Hepatocyte (in vitro differentiated cells): ENCODE measurements at regions not wholly inside any gene's neighbourhood (a gene's known extent, or its start where the extent isn't known, plus 50 kb on each side); places are given as distances from the start of the nearest gene placed in this dataset.

Experiments used
- DNase-seq: peaks from one replicate; pipeline ENCODE4 v3.0.0-alpha.2; 2016; ENCODE audit warnings: low spot score
- H2AFZ ChIP-seq: fragments of 200-600 bp; sonication (generic); 2 replicates; pipeline ENCODE4 v1.6.0; 2016; ENCODE audit warnings: antibody characterized with exemption, mild to moderate bottlenecking
- H3K27ac ChIP-seq: fragments of 200-600 bp; sonication (generic); 2 replicates; pipeline ENCODE4 v1.5.1; 2016; ENCODE audit warnings: mild to moderate bottlenecking
- H3K27me3 ChIP-seq: fragments of 200-600 bp; sonication (generic); 2 replicates; pipeline ENCODE4 v1.6.1; 2016
- H3K36me3 ChIP-seq: fragments of 200-600 bp; sonication (generic); replicated peaks from 2 replicates; pipeline ENCODE4 v1.5.1; 2016; ENCODE audit warnings: low read depth; ENCODE audit not compliant: insufficient read depth
- H3K4me1 ChIP-seq: fragments of 200-600 bp; sonication (generic); 2 replicates; pipeline ENCODE4 v1.5.1; 2016; ENCODE audit warnings: mild to moderate bottlenecking, moderate library complexity; ENCODE audit not compliant: insufficient read depth
- H3K4me2 ChIP-seq: fragments of 200-600 bp; sonication (generic); 2 replicates; pipeline ENCODE4 v1.6.0; 2016
- H3K4me3 ChIP-seq: fragments of 200-600 bp; sonication (generic); 2 replicates; pipeline ENCODE4 v1.5.1; 2016; ENCODE audit warnings: mild to moderate bottlenecking
- H3K79me2 ChIP-seq: fragments of 200-600 bp; sonication (generic); 2 replicates; pipeline ENCODE4 v1.6.0; 2017; ENCODE audit warnings: mild to moderate bottlenecking
- H3K9me2 ChIP-seq: fragments of 200-600 bp; sonication (generic); replicated peaks from 2 replicates; pipeline ENCODE4 v1.6.0; 2017; ENCODE audit warnings: mild to moderate bottlenecking; ENCODE audit not compliant: insufficient read depth
- H3K9me3 ChIP-seq: fragments of 200-600 bp; sonication (generic); 2 replicates; pipeline ENCODE4 v1.5.1; 2016; ENCODE audit warnings: low read depth, mild to moderate bottlenecking
- H4K20me1 ChIP-seq: fragments of 200-600 bp; sonication (generic); 2 replicates; pipeline ENCODE4 v1.6.0; 2016; ENCODE audit warnings: mild to moderate bottlenecking; ENCODE audit not compliant: insufficient read depth, poor library complexity, severe bottlenecking
- CTCF ChIP-seq: fragments of 200-600 bp; sonication (generic); IDR thresholded peaks from 2 replicates; pipeline ENCODE4 v1.5.1; 2016; ENCODE audit warnings: antibody characterized with exemption, mild to moderate bottlenecking; ENCODE audit not compliant: poor library complexity
- EZH2 ChIP-seq: fragments of 200-600 bp; sonication (generic); IDR thresholded peaks from 2 replicates; pipeline ENCODE4 v1.6.1; 2016; ENCODE audit warnings: antibody characterized with exemption, mild to moderate bottlenecking, borderline replicate concordance
- EZH2phosphoT487 ChIP-seq: fragments of 200-600 bp; sonication (generic); IDR thresholded peaks from one replicate; pipeline ENCODE4 v1.6.1; 2018; ENCODE audit warnings: antibody characterized with exemption, mild to moderate bottlenecking, low read depth, moderate library complexity; ENCODE audit not compliant: unreplicated experiment, severe bottlenecking
- WGBS: methylation state at CpG from one replicate; pipeline ENCODE4 v1.1.6; 2016; ENCODE audit warnings: low lambda C conversion rate; ENCODE audit errors: missing lambda C conversion rate; 5-methylcytosine and 5-hydroxymethylcytosine counted together

- no peaks in the 10 kb centered on the region for H3K27me3 ChIP-seq
- H2AFZ ChIP-seq: no peak overlapping the region
- no peak overlapping the region for H3K27ac ChIP-seq
- no peaks in the 10 kb centered on the region for H3K9me2 ChIP-seq
- H3K36me3 ChIP-seq: no peaks in the 10 kb centered on the region
- TF ChIP-seq CTCF (no peak), EZH2phosphoT487 (no peak), EZH2 (no peak)
- no peaks in the 10 kb centered on the region for H3K4me1 ChIP-seq
- DNase-seq: peak; percentile 6
- H3K4me3 ChIP-seq: no peak overlapping the region
- H3K4me2 ChIP-seq: no peak overlapping the region
- H3K9me3 ChIP-seq: no peaks in the 10 kb centered on the region
- WGBS: 73% methylated on average over 23 of the region's 23 CpGs
- H4K20me1 ChIP-seq: no peaks in the 10 kb centered on the region
- no peaks in the 10 kb centered on the region for H3K79me2 ChIP-seq
Measured at GRCh38 chr2:59249441-59250306, 1008.5 kb upstream of the FANCL start.

- Histone ChIP-seq H3K36me3 (no peaks in the 10 kb centered on the region), H3K4me3 (no peak overlapping the region), H3K4me1 (no peaks in the 10 kb centered on the region), H3K9me3 (no peaks in the 10 kb centered on the region), H4K20me1 (no peaks in the 10 kb centered on the region), H3K27ac (no peak overlapping the region), H3K4me2 (no peak overlapping the region), H3K79me2 (no peaks in the 10 kb centered on the region), H2AFZ (no peak overlapping the region), H3K9me2 (no peaks in the 10 kb centered on the region), H3K27me3 (no peaks in the 10 kb centered on the region)
- TF ChIP-seq EZH2phosphoT487 (no peak), CTCF (no peak), EZH2 (no peak)
- no peak for DNase-seq
- WGBS: 87% methylated on average over 4 of the region's 4 CpGs
Measured at GRCh38 chr2:59239146-59239545, 998.0 kb upstream of the FANCL start.

DNA sequence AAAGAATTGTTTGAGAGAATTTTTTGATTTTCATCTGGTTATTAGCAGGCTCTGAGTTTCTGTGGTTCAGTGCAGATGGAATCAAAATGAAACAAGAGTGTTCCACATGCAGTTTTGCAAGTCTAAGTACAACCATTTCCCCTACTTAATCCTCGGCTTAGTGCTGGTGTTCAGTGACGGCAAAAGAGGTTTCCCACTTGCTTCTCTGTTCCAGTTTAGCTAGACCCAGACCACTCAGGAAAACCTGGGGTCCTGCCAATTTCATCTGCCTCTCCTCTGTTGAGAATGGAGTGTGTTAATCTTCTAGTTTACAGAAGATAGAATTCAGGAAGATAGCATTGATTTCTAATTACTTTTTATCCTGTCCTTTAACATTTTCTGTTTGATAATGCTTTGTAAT, 996.2 kb upstream of the FANCL start:
- TF ChIP-seq EZH2 (no peak), EZH2phosphoT487 (no peak), CTCF (no peak)
- H3K4me1 ChIP-seq: no peaks in the 10 kb centered on the region
- H3K27me3 ChIP-seq: no peaks in the 10 kb centered on the region
- 68% methylated on average over 2 of the region's 2 CpGs for WGBS
- no peak overlapping the region for H3K4me3 ChIP-seq
- H2AFZ ChIP-seq: no peak overlapping the region
- no peak overlapping the region for H3K27ac ChIP-seq
- H3K4me2 ChIP-seq: no peak overlapping the region
- H3K9me2 ChIP-seq: no peaks in the 10 kb centered on the region
- H3K36me3 ChIP-seq: no peaks in the 10 kb centered on the region
- H4K20me1 ChIP-seq: no peaks in the 10 kb centered on the region
- no peaks in the 10 kb centered on the region for H3K9me3 ChIP-seq
- no peaks in the 10 kb centered on the region for H3K79me2 ChIP-seq
- no peak for DNase-seq

DNA sequence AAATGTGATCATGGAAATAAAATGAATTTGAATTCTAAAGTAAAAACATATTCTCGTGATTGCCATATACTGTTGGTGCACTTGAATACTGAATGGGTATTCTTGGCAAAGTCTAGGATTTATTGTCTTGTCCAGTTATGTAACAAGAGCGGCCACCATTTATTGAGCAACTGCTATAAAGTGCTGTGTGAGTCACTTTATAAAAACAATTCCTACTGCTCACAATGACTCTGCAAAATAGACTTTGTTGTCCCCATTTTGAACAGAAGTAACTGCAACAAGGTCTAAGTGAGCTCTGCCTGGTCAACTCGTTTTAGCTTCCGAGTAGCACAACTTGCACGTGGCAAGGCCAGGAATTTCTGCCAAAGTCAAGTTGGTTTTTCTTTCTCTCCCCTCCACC, 995.6 kb upstream of the FANCL start:
- H3K27me3 ChIP-seq: no peaks in the 10 kb centered on the region
- no peaks in the 10 kb centered on the region for H3K9me2 ChIP-seq
- 92% methylated on average over 5 of the region's 5 CpGs for WGBS
- TF ChIP-seq EZH2 (no peak), CTCF (no peak), EZH2phosphoT487 (no peak)
- H3K79me2 ChIP-seq: no peaks in the 10 kb centered on the region
- no peaks in the 10 kb centered on the region for H3K36me3 ChIP-seq
- no peak overlapping the region for H3K4me2 ChIP-seq
- H2AFZ ChIP-seq: no peak overlapping the region
- H3K27ac ChIP-seq: no peak overlapping the region
- no peaks in the 10 kb centered on the region for H3K9me3 ChIP-seq
- H3K4me1 ChIP-seq: no peaks in the 10 kb centered on the region
- no peak overlapping the region for H3K4me3 ChIP-seq
- no peaks in the 10 kb centered on the region for H4K20me1 ChIP-seq
- DNase-seq: no peak
